ENCODE measurements at regions not wholly inside any gene's neighbourhood (a gene's known extent, or its start where the extent isn't known, plus 50 kb on each side); places are given as distances from the start of the nearest gene placed in this dataset.

DNA sequence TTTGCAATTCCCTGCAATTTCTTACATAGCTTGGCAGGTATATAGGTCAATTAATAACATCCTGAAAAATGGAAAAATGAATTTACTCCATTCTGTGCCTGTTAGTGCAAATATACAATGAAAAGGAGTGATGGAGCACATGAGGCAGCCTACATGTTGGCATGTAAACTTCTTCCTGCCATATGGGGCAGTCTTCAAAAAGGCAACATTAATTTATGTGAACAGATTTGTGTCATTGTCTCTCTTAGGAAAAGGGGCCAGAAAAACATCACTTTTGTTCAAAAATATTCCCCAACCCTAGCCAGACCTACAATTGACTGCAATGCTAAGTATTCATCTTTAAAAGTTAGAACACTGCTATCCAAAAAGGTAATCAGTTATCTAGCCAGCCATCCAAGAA lies 332.2 kb downstream of the TBC1D4 start:
- TF ChIP-seq ZNF20 (CRISPR knock-in tag; IDR thresholded peaks at IDR 0.05) (no peak), MAZ (IDR thresholded peaks at IDR 0.05; ENCODE audit: borderline replicate concordance, low read depth, low read length) (no peak), MAZ (CRISPR knock-in tag; IDR thresholded peaks at IDR 0.05; ENCODE audit: low read depth) (no peak), KLF6 (CRISPR knock-in tag; IDR thresholded peaks at IDR 0.05) (no peak), MEIS1 (CRISPR knock-in tag; IDR thresholded peaks at IDR 0.05; ENCODE audit: borderline replicate concordance) (no peak), POLR2A (IDR thresholded peaks at IDR 0.05; ENCODE audit: insufficient read depth in 1 of 2, low read depth in 2 of 2, low read length in 2 of 2) (no peak), POLR2AphosphoS5 (IDR thresholded peaks at IDR 0.05; ENCODE audit: low read depth, low read length) (no peak), YEATS2 (CRISPR knock-in tag; IDR thresholded peaks at IDR 0.05; ENCODE audit: borderline replicate concordance) (no peak), MXI1 (IDR thresholded peaks at IDR 0.05; ENCODE audit: borderline replicate concordance, low read depth, low read length) (no peak), JUN (CRISPR knock-in tag; IDR thresholded peaks at IDR 0.05) (no peak), TEAD2 (CRISPR knock-in tag; IDR thresholded peaks at IDR 0.05) (no peak), NR2C2 (CRISPR knock-in tag; IDR thresholded peaks at IDR 0.05; ENCODE audit: borderline replicate concordance) (no peak)
- TF ChIP-seq, protein P1, sequence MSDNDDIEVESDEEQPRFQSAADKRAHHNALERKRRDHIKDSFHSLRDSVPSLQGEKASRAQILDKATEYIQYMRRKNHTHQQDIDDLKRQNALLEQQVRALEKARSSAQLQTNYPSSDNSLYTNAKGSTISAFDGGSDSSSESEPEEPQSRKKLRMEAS (IDR thresholded peaks at IDR 0.05): no peak
- TF ChIP-seq, protein P2, sequence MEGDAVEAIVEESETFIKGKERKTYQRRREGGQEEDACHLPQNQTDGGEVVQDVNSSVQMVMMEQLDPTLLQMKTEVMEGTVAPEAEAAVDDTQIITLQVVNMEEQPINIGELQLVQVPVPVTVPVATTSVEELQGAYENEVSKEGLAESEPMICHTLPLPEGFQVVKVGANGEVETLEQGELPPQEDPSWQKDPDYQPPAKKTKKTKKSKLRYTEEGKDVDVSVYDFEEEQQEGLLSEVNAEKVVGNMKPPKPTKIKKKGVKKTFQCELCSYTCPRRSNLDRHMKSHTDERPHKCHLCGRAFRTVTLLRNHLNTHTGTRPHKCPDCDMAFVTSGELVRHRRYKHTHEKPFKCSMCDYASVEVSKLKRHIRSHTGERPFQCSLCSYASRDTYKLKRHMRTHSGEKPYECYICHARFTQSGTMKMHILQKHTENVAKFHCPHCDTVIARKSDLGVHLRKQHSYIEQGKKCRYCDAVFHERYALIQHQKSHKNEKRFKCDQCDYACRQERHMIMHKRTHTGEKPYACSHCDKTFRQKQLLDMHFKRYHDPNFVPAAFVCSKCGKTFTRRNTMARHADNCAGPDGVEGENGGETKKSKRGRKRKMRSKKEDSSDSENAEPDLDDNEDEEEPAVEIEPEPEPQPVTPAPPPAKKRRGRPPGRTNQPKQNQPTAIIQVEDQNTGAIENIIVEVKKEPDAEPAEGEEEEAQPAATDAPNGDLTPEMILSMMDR (CRISPR knock-in tag; IDR thresholded peaks at IDR 0.05): no peak
